IMR-90 (cell line): ENCODE measurements at regions not wholly inside any gene's neighbourhood (a gene's known extent, or its start where the extent isn't known, plus 50 kb on each side); places are given as distances from the start of the nearest gene placed in this dataset.

Experiments used
- CTCF ChIP-seq: conservative IDR thresholded peaks from 2 replicates; pipeline ENCODE4 v1.5.1; 2012; ENCODE audit warnings: mild to moderate bottlenecking, low read depth, low read length, improper control_type of control experiment
- RAD21 ChIP-seq: IDR thresholded peaks from 2 replicates; pipeline ENCODE4 v1.6.1; 2012; ENCODE audit warnings: low read length, improper control_type of control experiment

DNA sequence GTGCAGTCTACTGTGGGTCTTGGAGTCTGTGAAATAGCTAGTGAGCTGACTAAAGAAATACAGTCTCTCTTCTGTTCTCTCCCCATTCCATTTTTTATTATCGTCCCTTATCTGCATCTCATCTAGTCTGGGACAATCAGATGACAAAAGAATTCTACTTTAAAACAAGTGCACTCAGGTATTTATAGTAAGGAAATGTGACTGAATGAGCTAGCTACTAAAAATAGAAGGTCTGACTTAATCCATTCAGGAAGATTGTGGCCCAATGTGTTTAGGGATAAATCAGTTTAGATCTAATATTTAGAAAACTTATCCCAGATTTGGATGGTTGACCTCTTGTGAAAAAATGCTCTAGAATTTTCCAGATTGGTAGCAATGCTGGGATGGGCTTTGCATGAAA is 126.8 kb upstream of the NRXN3 start:
- TF ChIP-seq CTCF, result no peak
- TF ChIP-seq RAD21, result no peak
